ENCODE measurements at regions not wholly inside any gene's neighbourhood (a gene's known extent, or its start where the extent isn't known, plus 50 kb on each side); places are given as distances from the start of the nearest gene placed in this dataset.

- Histone ChIP-seq H3K9me3 (no peaks in the 10 kb centered on the region), H3K27me3 (no peaks in the 10 kb centered on the region), H3K4me1 (peaks cover 0 to 9% of the 10 kb centered on the region in 2 donors), H3K27ac (no peak overlapping the region), H3K36me3 (no peaks in the 10 kb centered on the region), H3K4me3 (no peak overlapping the region)
- TF ChIP-seq CTCF (IDR thresholded peaks at IDR 0.05): no peak
- DNase-seq (ENCODE audit: low spot score): no peak
Measured at GRCh38 chr20:58043236-58044140, 185.0 kb downstream of the ANKRD60 start.

GRCh38 chr20:58042591-58042990 is 185.9 kb downstream of the ANKRD60 start:
- Histone ChIP-seq H3K4me1 (peaks cover 0 to 9% of the 10 kb centered on the region in 2 donors), H3K27me3 (no peaks in the 10 kb centered on the region)
- TF ChIP-seq CTCF (IDR thresholded peaks at IDR 0.05): no peak

GRCh38 chr20:58040447-58041290 is 187.8 kb downstream of the ANKRD60 start:
- TF ChIP-seq CTCF (IDR thresholded peaks at IDR 0.05): no peak
- H3K27me3 ChIP-seq: no peaks in the 10 kb centered on the region
- H3K9me3 ChIP-seq: no peaks in the 10 kb centered on the region
- H3K4me1 ChIP-seq: peaks cover 0 to 9% of the 10 kb centered on the region in 2 donors
- no peak for DNase-seq (ENCODE audit: low spot score)
- H3K4me3 ChIP-seq: no peak overlapping the region
- no peak overlapping the region for H3K27ac ChIP-seq
- no peaks in the 10 kb centered on the region for H3K36me3 ChIP-seq

More at GRCh38 chr20:58042591-58042990, 185.9 kb downstream of the ANKRD60 start:
- H3K27ac ChIP-seq: no peak overlapping the region
- H3K4me3 ChIP-seq: no peak overlapping the region
- H3K36me3 ChIP-seq: no peaks in the 10 kb centered on the region
- no peak for DNase-seq (ENCODE audit: low spot score)
- H3K9me3 ChIP-seq: no peaks in the 10 kb centered on the region

- TF ChIP-seq CTCF (IDR thresholded peaks at IDR 0.05): no peak
- H3K9me3 ChIP-seq: no peaks in the 10 kb centered on the region
- H3K36me3 ChIP-seq: no peaks in the 10 kb centered on the region
- H3K4me1 ChIP-seq: peaks cover 0 to 9% of the 10 kb centered on the region in 2 donors
- no peaks in the 10 kb centered on the region for H3K27me3 ChIP-seq
- H3K4me3 ChIP-seq: no peak overlapping the region
- no peak overlapping the region for H3K27ac ChIP-seq
- DNase-seq (ENCODE audit: low spot score): no peak
Measured at GRCh38 chr20:58039274-58040092, 189.0 kb downstream of the ANKRD60 start.

GRCh38 chr20:58038123-58038654 is 190.3 kb downstream of the ANKRD60 start:
- Histone ChIP-seq H3K4me3 (no peak overlapping the region), H3K27me3 (no peaks in the 10 kb centered on the region), H3K4me1 (peaks cover 0 to 9% of the 10 kb centered on the region in 2 donors), H3K36me3 (no peaks in the 10 kb centered on the region), H3K9me3 (no peaks in the 10 kb centered on the region), H3K27ac (no peak overlapping the region)
- TF ChIP-seq CTCF (IDR thresholded peaks at IDR 0.05): no peak
- DNase-seq (ENCODE audit: low spot score): no peak
